CD4-positive, alpha-beta T cell treated with Interleukin-6 at 100 ng/mL for 8 hours (primary cell): ENCODE measurements at regions not wholly inside any gene's neighbourhood (a gene's known extent, or its start where the extent isn't known, plus 50 kb on each side); places are given as distances from the start of the nearest gene placed in this dataset.

Experiments used
- DNase-seq: peaks from one replicate; pipeline ENCODE4 v3.0.0-alpha.2; 2020; ENCODE audit warnings: mixed read lengths, low spot score

- DNase-seq, result peak; percentile 25
Measured at GRCh38 chr3:30332196-30333021, 274.0 kb upstream of the TGFBR2 start.

GRCh38 chr3:30333143-30333542, 273.3 kb upstream of the TGFBR2 start:
- no peak for DNase-seq

DNA sequence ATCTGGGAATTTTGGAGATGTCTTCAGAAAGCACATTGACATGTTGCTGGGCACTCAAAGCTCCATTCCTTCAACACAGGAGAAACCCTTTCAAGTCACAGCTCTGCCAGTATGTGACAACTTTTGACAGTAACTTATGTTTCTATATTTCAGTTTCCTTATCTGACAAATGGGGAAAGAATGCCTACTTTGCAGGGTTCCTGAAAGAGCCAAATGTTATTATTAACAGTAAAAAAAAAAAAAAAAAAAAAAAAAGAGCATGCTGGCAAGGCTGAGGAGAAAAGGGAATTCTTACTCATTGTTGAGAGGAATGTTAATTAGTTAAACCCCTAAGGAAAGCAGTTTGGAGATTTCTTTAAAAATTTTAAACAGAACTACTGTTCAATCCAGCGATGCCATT, 272.5 kb upstream of the TGFBR2 start:
- no peak for DNase-seq

DNA sequence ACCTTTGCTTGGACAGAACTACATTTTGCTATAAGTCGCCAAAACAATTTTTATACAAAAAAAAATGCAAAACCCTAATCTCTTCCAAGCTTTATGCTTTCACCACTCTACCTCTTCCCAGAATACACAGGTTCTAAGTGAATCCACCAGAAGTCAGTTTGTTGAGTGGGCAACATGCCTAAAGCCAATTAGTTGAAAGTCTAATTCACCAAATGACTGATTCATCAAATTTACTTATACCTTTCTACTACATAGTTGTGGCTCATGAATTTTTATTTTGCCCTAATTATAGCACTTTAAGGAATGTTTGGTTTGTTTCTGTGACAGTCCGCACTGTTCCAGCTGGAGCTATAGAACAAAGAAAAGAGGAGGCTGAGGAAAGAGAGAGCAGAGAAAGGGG, 265.9 kb upstream of the TGFBR2 start:
- DNase-seq, result no peak

GRCh38 chr3:30341079-30341478, 265.3 kb upstream of the TGFBR2 start:
- DNase-seq, result no peak

- DNase-seq, result no peak
Measured at GRCh38 chr3:30341851-30342250, 264.6 kb upstream of the TGFBR2 start.

- DNase-seq, result no peak
Measured at GRCh38 chr3:30342318-30343060, 263.9 kb upstream of the TGFBR2 start.

- DNase-seq, result no peak
Measured at GRCh38 chr3:30343067-30343831, 263.2 kb upstream of the TGFBR2 start.

- DNase-seq, result no peak
Measured at GRCh38 chr3:30343861-30344260, 262.5 kb upstream of the TGFBR2 start.

GRCh38 chr3:30344288-30344687, 262.1 kb upstream of the TGFBR2 start:
- no peak for DNase-seq

GRCh38 chr3:30346933-30347320, 259.5 kb upstream of the TGFBR2 start:
- DNase-seq, result no peak

- DNase-seq, result peak; percentile 50
Measured at GRCh38 chr3:30347679-30348216, 258.7 kb upstream of the TGFBR2 start.

- DNase-seq, result no peak
Measured at GRCh38 chr3:30349507-30349906, 256.9 kb upstream of the TGFBR2 start.

DNA sequence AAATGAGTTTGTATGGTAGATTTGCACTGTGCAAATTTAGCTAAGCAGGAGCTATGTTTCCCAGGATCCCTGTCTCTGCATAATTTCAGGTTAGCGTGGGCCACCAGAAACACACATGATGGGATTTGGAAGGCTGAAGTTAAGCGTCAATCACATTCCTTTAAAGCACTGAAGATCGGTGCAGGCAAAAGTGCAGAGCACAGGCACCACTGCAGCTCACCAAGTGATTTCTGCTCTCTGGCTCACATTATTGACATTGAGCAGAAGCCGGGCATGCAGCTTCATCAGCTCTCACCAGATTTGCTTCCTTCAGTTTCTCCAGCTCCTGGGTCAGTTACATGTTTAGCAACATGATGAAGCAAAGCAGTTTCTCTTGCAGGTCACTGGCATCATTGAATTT, 256.4 kb upstream of the TGFBR2 start:
- no peak for DNase-seq

DNA sequence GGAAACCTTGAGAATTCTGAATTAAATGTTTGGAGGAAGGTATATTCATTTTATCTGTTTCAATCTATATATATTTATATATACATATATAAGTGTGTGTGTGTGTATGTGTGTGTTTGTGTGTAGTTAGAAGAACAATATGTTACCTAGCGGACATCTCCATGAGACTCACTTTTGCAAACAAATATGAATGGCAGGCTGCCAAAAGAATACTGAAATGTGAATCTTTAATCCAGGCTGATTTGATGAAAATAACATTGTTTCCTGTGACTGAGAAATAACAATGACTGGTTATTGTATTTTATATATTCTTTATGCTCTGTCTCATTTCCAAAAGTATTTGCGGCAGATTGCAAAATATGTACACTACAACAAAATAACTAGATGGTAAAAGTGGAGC, 255.5 kb upstream of the TGFBR2 start:
- no peak for DNase-seq

DNA sequence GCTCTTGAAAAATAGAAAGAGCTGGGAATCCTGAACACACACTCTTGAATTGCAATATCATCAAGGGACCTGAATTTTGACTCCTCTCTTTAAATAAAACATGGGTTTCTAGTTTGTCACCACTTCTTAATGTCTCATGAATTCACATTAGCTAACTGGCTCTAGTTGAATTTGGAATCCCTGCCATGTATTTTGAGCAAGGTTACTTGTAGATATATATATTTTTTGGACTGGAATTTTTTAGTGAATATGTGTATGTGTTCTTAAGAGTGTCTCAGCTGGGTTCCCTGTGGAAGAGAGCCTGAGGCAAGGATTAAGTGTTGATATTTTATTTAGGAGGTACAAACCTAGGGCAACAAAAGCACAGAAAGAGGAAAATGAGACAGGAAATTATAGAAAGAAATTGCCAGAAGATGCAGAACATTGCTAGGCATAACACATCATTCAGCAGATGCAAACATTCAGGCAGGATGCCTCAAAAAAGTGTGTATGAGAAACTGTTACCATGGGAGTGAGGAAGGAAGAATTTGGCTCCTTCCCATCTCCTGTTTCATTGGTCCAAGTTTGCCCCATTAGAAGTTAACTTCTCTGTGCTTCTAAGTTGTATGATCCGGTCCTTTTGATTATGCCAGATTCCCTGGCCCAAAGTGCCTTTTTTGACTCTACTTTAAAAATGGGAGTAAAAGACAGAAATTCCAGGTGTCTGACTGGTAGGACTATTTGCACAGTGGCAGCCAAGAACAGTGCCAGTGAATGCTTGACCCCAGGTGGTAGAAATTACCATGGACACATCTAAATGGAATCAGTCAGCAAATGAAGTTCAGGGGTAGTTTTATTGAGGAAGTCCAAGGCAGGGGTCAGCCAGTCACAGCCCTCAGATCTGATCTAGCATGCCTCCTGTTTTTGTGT, 253.7 kb upstream of the TGFBR2 start:
- no peak for DNase-seq

DNA sequence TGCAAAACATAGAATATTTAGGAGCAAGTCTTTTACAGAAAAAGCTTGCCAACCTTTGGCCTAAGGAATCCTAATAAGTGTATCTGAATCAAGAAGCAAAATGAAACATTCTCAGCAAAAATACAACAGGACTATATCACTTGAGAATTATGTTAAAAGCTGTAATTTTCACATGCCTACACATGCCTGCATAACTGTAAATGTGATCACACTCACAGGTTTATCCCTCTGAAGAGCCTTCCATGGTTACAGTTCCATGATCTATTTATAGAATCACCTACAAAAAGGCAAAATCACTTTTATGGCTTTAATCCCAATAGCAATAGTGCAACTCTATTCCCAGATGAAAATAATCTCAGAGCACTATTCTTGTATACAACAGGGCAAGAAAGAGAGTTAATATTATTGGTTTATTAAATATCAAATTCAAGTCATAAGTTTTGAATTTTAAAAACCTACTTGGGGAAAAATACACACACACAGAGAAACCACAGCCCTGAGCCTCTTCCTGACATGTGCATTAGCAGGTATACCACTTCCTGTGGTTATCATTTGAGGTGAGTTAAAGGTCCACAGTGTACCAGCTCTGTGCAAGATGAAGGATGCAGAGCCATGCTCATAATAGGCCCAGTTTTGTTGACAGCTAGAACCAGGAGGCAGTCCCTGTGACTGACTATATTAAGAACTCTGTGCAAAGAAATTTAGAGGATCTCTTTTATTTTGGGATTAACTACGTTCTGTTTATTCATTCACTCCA, 252.5 kb upstream of the TGFBR2 start:
- DNase-seq, result peak; percentile 83

- DNase-seq, result no peak
Measured at GRCh38 chr3:30354513-30354912, 251.9 kb upstream of the TGFBR2 start.

- no peak for DNase-seq
Measured at GRCh38 chr3:30354972-30355371, 251.4 kb upstream of the TGFBR2 start.

DNA sequence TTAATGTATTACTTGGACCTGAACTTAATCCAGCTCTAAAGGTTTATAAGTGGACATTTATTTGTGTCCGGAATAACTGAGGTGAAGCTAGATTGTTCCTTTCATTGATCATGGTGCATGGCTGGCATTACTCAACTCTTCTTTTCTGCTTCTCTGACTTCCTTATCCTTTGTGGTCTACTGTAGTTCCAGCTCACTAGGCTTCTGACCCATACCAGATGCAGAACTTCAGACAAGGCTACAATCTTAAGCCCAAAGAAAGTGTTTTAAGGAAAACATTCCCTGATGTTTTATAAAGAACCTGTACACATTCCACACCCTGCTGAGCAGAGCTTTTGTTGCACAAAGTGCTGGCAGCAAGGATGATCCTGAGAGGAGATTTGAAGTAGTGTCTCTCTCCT, 250.8 kb upstream of the TGFBR2 start:
- DNase-seq, result no peak
